HepG2 (cell line): ENCODE measurements at regions not wholly inside any gene's neighbourhood (a gene's known extent, or its start where the extent isn't known, plus 50 kb on each side); places are given as distances from the start of the nearest gene placed in this dataset.

Experiments used
- ATAC-seq: fragments of 200-7000 bp; cut with Tn5 transposase; 3 replicates; pipeline ENCODE4 v1.9.1; 2020; ENCODE audit warnings: mild to moderate bottlenecking, moderate library complexity
- BruUV-seq: library from RNA; stranded (reverse); fragments of 400-500 nt; replicated peaks from 2 replicates; lab custom pipeline; 2021; lab: Mats Ljungman, UMichigan
- CTCF ChIA-PET: fragments of 300-600 bp; formaldehyde crosslinking; extraction: SDS; loops from one replicate; lab custom pipeline; 2021; ENCODE audit warnings: low total read pairs, inconsistent platforms, low intra/inter-chr PET ratio; lab: Yijun Ruan, JAX
- POLR2A ChIA-PET: fragments of 350-600 bp; sonication (Branson Sonifier 250); formaldehyde crosslinking; loops from one replicate; lab custom pipeline; 2020; ENCODE audit warnings: antibody characterized with exemption, inconsistent platforms; lab: Yijun Ruan, JAX
- DNase-seq: peaks from one replicate; pipeline ENCODE4 v3.0.0-alpha.2; 2015; ENCODE audit warnings: low spot score
- FAIRE-seq: peaks from 3 replicates; lab custom pipeline; 2011; peaks lifted over from hg19 to GRCh38; lab: Jason Lieb, UNC
- H2AFZ ChIP-seq: one replicate; pipeline ENCODE4 v1.6.1; 2011; ENCODE audit warnings: low read length, inconsistent platforms
- H3K27ac ChIP-seq: fragments of 300-600 bp; 3 replicates; pipeline ENCODE4 v1.8.0; 2011; ENCODE audit warnings: mixed run types, mild to moderate bottlenecking, mixed read lengths, low read length, inconsistent platforms; ENCODE audit not compliant: insufficient read depth; ENCODE audit errors: extremely low read length
- H3K27me3 ChIP-seq, 2 experiments: fragments of 200-600 bp in 1 of 2; 2 replicates in 1 of 2; 3 replicates in 1 of 2; pipeline versions ENCODE4 v1.6.0 to v1.8.0; 2011; ENCODE audit warnings: low read length in 2 of 2, mild to moderate bottlenecking in 2 of 2, moderate library complexity in 2 of 2, inconsistent platforms in 1 of 2; ENCODE audit not compliant: insufficient read depth in 2 of 2, control insufficient read depth in 1 of 2
- H3K36me3 ChIP-seq, 2 experiments: fragments of 200-600 bp in 1 of 2; replicated peaks in 1 of 2; 2 replicates in 1 of 2; 3 replicates in 1 of 2; pipeline versions ENCODE4 v1.5.1 to v1.8.0; 2011; ENCODE audit warnings: low read length in 2 of 2, inconsistent platforms in 1 of 2; ENCODE audit not compliant: insufficient read depth in 2 of 2, control insufficient read depth in 1 of 2
- H3K4me1 ChIP-seq: 2 replicates; pipeline ENCODE4 v1.5.1; 2012; ENCODE audit warnings: low read length, inconsistent platforms; ENCODE audit not compliant: insufficient read depth
- H3K4me2 ChIP-seq: 2 replicates; pipeline ENCODE4 v1.6.0; 2011; ENCODE audit warnings: low read depth, low read length, inconsistent platforms
- H3K4me3 ChIP-seq, 3 experiments: fragments of 200-600 bp in 1 of 3; sonication (generic), shearing (Covaris generic) in 1 of 3; replicated peaks in 1 of 3; 2 replicates each; pipeline ENCODE4 v1.5.1; 2011 to 2016; ENCODE audit warnings: low read length in 3 of 3, inconsistent platforms in 2 of 3, low read depth in 2 of 3, mild to moderate bottlenecking in 2 of 3, control low read depth in 1 of 3, mixed read lengths in 1 of 3; ENCODE audit not compliant: insufficient read depth in 1 of 3
- H3K79me2 ChIP-seq: one replicate; pipeline ENCODE4 v1.6.1; 2011; ENCODE audit warnings: low read length, inconsistent platforms; ENCODE audit not compliant: insufficient read depth
- H3K9ac ChIP-seq: 2 replicates; pipeline ENCODE4 v1.6.0; 2011; ENCODE audit warnings: mild to moderate bottlenecking, low read depth, low read length, inconsistent platforms; ENCODE audit not compliant: insufficient read depth
- H3K9me3 ChIP-seq: 2 replicates; pipeline ENCODE4 v1.5.1; 2012; ENCODE audit warnings: mild to moderate bottlenecking, low read length
- H4K20me1 ChIP-seq: 2 replicates; pipeline ENCODE4 v1.6.0; 2011; ENCODE audit warnings: inconsistent platforms, mild to moderate bottlenecking, low read length, moderate library complexity; ENCODE audit not compliant: insufficient read depth
- FOSL2 ChIP-seq: sonication (generic); formaldehyde crosslinking; IDR thresholded peaks from 2 replicates; pipeline ENCODE4 v1.4.0; 2020; ENCODE audit warnings: missing genetic modification reagents
- ZNF460 ChIP-seq: sonication (generic); formaldehyde crosslinking; IDR thresholded peaks from 2 replicates; pipeline ENCODE4 v1.5.1; 2020; ENCODE audit warnings: missing genetic modification reagents, mild to moderate bottlenecking, borderline replicate concordance
- ZNF710 ChIP-seq: sonication (generic); formaldehyde crosslinking; IDR thresholded peaks from 2 replicates; pipeline ENCODE4 v1.5.0; 2020; ENCODE audit warnings: mild to moderate bottlenecking, missing genetic modification reagents, borderline replicate concordance
- ZSCAN29 ChIP-seq: sonication (generic); formaldehyde crosslinking; conservative IDR thresholded peaks from 2 replicates; pipeline ENCODE4 v1.4.0; 2020; ENCODE audit warnings: mild to moderate bottlenecking, missing genetic modification reagents
- WGBS: methylation state at CpG from one replicate; pipeline ENCODE4 v1.1.6; 2017; ENCODE audit warnings: low lambda C conversion rate; 5-methylcytosine and 5-hydroxymethylcytosine counted together
- in situ Hi-C: cut with HindIII; loops from 2 replicates; pipeline ENCODE4 v1.10.0; 2017; ENCODE audit warnings: low pct_unique_long_range_greater_than_20kb; ENCODE audit not compliant: extremely low pct_ligation_motif_present
- intact Hi-C: fragments of 100-400 bp; cut with micrococcal nuclease; formaldehyde crosslinking; loops from one replicate; pipeline ENCODE4 v1.10.0; 2022; ENCODE audit not compliant: unreplicated experiment
- TF ChIP-seq, protein P1 (sequence below): sonication (generic); formaldehyde crosslinking; IDR thresholded peaks from 2 replicates; pipeline ENCODE4 v1.4.0; 2020; ENCODE audit warnings: mild to moderate bottlenecking, missing genetic modification reagents

GRCh38 chrX:137198040-137198439, 164.2 kb upstream of the GPR101 start:
- H4K20me1 ChIP-seq, result no peaks in the 10 kb centered on the region
- no peak for DNase-seq
- CTCF ChIA-PET, result no interaction called here
- no peak overlapping the region for H3K27ac ChIP-seq
- BruUV-seq, result no TSS peak
- no peaks in the 10 kb centered on the region for H3K79me2 ChIP-seq
- no peak for ATAC-seq
- no peak overlapping the region for H2AFZ ChIP-seq
- no peak overlapping the region for H3K4me3 ChIP-seq
- WGBS, result 14% methylated on average over 2 of the region's 4 CpGs
- TF ChIP-seq, protein P1, sequence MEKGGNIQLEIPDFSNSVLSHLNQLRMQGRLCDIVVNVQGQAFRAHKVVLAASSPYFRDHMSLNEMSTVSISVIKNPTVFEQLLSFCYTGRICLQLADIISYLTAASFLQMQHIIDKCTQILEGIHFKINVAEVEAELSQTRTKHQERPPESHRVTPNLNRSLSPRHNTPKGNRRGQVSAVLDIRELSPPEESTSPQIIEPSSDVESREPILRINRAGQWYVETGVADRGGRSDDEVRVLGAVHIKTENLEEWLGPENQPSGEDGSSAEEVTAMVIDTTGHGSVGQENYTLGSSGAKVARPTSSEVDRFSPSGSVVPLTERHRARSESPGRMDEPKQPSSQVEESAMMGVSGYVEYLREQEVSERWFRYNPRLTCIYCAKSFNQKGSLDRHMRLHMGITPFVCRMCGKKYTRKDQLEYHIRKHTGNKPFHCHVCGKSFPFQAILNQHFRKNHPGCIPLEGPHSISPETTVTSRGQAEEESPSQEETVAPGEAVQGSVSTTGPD (CRISPR knock-in tag), result no peak
- TF ChIP-seq FOSL2 (no peak), ZNF460 (CRISPR knock-in tag) (no peak), ZSCAN29 (CRISPR knock-in tag) (no peak), ZNF710 (CRISPR knock-in tag) (no peak)
- no peak for FAIRE-seq
- no peaks in the 10 kb centered on the region for H3K27me3 ChIP-seq
- intact Hi-C loops (no loop called here), in situ Hi-C loops (loop anchor here (10.0 kb wide), 1 partner anchor 243 kb away; no protein-coding TSS in a partner anchor)
- no peak overlapping the region for H3K4me2 ChIP-seq
- H3K36me3 ChIP-seq, result no peaks in the 10 kb centered on the region
- POLR2A ChIA-PET, result no interaction called here
- H3K9ac ChIP-seq, result no peak overlapping the region
- H3K9me3 ChIP-seq, result no peaks in the 10 kb centered on the region
- H3K4me1 ChIP-seq, result no peaks in the 10 kb centered on the region
